Endodermal cell (in vitro differentiated cells): ENCODE measurements at regions not wholly inside any gene's neighbourhood (a gene's known extent, or its start where the extent isn't known, plus 50 kb on each side); places are given as distances from the start of the nearest gene placed in this dataset.

Experiments
- DNase-seq: peaks from one replicate; pipeline ENCODE4 v3.0.0-alpha.2; 2017
- H3K27ac ChIP-seq: 2 replicates; pipeline ENCODE4 v1.5.1; 2013; ENCODE audit warnings: mild to moderate bottlenecking, low read depth, low read length, moderate library complexity
- H3K27me3 ChIP-seq: 2 replicates; pipeline ENCODE4 v1.6.1; 2013; ENCODE audit warnings: mild to moderate bottlenecking, low read length, moderate library complexity; ENCODE audit not compliant: insufficient read depth, control insufficient read depth, poor library complexity, severe bottlenecking
- H3K36me3 ChIP-seq: 2 replicates; pipeline ENCODE4 v1.7.0; 2013; ENCODE audit warnings: mild to moderate bottlenecking, low read length, moderate library complexity; ENCODE audit not compliant: control insufficient read depth, insufficient read depth
- H3K4me1 ChIP-seq: one replicate; pipeline ENCODE4 v1.7.0; 2013; ENCODE audit warnings: low read length; ENCODE audit not compliant: control insufficient read depth, insufficient read depth
- H3K4me3 ChIP-seq: 2 replicates; pipeline ENCODE4 v1.5.1; 2013; ENCODE audit warnings: mild to moderate bottlenecking, low read length, moderate library complexity
- H3K9ac ChIP-seq: 2 replicates; pipeline ENCODE4 v1.6.1; 2013; ENCODE audit warnings: mild to moderate bottlenecking, low read length, moderate library complexity; ENCODE audit not compliant: poor library complexity, severe bottlenecking; ENCODE audit errors: extremely low read depth
- H3K9me3 ChIP-seq: 2 replicates; pipeline ENCODE4 v1.6.1; 2013; ENCODE audit warnings: mild to moderate bottlenecking, low read length, moderate library complexity; ENCODE audit not compliant: control insufficient read depth
- H3K27ac Mint-ChIP-seq: 2 replicates; pipeline ENCODE4 v1.8.0; 2020; ENCODE audit warnings: mixed read lengths
- H3K27me3 Mint-ChIP-seq: 2 replicates; pipeline ENCODE4 v1.8.0; 2021; ENCODE audit warnings: mild to moderate bottlenecking, mixed read lengths; ENCODE audit not compliant: insufficient read depth
- H3K36me3 Mint-ChIP-seq: 2 replicates; pipeline ENCODE4 v1.8.0; 2020; ENCODE audit warnings: low read depth, mixed read lengths
- H3K4me1 Mint-ChIP-seq: 2 replicates; pipeline ENCODE4 v1.8.0; 2020; ENCODE audit warnings: mixed read lengths
- H3K4me3 Mint-ChIP-seq: 2 replicates; pipeline ENCODE4 v1.8.0; 2020; ENCODE audit warnings: mild to moderate bottlenecking, moderate library complexity, mixed read lengths
- H3K9me3 Mint-ChIP-seq: 2 replicates; pipeline ENCODE4 v1.8.0; 2020; ENCODE audit warnings: mild to moderate bottlenecking, mixed read lengths
- WGBS, 2 experiments: methylation state at CpG; one replicate each; pipeline versions ENCODE4 v1.1.5 to v1.1.7; 2013; ENCODE audit warnings: missing lambda C conversion rate in 2 of 2, mixed read lengths in 1 of 2; ENCODE audit not compliant: insufficient coverage in 1 of 2, insufficient read length in 1 of 2; 5-methylcytosine and 5-hydroxymethylcytosine counted together
- TF ChIP-seq, protein P1 (sequence below): fragments of 200-600 bp; sonication (generic); conservative IDR thresholded peaks from 2 replicates; pipeline ENCODE4 v1.5.0; 2021; ENCODE audit warnings: antibody characterized with exemption, mild to moderate bottlenecking

GRCh38 chr10:85429126-85429525 is 937.5 kb downstream of the GRID1 start:
- TF ChIP-seq, protein P1, sequence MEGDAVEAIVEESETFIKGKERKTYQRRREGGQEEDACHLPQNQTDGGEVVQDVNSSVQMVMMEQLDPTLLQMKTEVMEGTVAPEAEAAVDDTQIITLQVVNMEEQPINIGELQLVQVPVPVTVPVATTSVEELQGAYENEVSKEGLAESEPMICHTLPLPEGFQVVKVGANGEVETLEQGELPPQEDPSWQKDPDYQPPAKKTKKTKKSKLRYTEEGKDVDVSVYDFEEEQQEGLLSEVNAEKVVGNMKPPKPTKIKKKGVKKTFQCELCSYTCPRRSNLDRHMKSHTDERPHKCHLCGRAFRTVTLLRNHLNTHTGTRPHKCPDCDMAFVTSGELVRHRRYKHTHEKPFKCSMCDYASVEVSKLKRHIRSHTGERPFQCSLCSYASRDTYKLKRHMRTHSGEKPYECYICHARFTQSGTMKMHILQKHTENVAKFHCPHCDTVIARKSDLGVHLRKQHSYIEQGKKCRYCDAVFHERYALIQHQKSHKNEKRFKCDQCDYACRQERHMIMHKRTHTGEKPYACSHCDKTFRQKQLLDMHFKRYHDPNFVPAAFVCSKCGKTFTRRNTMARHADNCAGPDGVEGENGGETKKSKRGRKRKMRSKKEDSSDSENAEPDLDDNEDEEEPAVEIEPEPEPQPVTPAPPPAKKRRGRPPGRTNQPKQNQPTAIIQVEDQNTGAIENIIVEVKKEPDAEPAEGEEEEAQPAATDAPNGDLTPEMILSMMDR = no peak
- Histone ChIP-seq H3K9me3 (no peaks in the 10 kb centered on the region), H3K36me3 (no peaks in the 10 kb centered on the region), H3K4me1 (no peaks in the 10 kb centered on the region), H3K27ac (no peak overlapping the region), H3K9ac (no peak overlapping the region), H3K4me3 (no peak overlapping the region), H3K27me3 (no peaks in the 10 kb centered on the region)
- H3K27me3 Mint-ChIP-seq = no peaks in the 10 kb centered on the region
- DNase-seq = no peak
- H3K4me1 Mint-ChIP-seq = no peaks in the 10 kb centered on the region
- H3K36me3 Mint-ChIP-seq = no peaks in the 10 kb centered on the region
- H3K4me3 Mint-ChIP-seq = no peak overlapping the region
- H3K9me3 Mint-ChIP-seq = no peaks in the 10 kb centered on the region
- H3K27ac Mint-ChIP-seq = no peak overlapping the region
- WGBS, 2 experiments = 79 to 100% methylated on average over 3 of the region's 3 CpGs

- Mint-ChIP-seq H3K27ac (no peak overlapping the region), H3K9me3 (no peaks in the 10 kb centered on the region), H3K36me3 (no peaks in the 10 kb centered on the region), H3K4me3 (no peak overlapping the region), H3K27me3 (no peaks in the 10 kb centered on the region), H3K4me1 (no peaks in the 10 kb centered on the region)
- DNase-seq = no peak
- no peaks in the 10 kb centered on the region for H3K27me3 ChIP-seq
- no peak overlapping the region for H3K4me3 ChIP-seq
- TF ChIP-seq, protein P1 = no peak
- WGBS, 2 experiments = 96% methylated on average over 2 of the region's 2 CpGs; no CpG with 5 or more reads in 1 of the 2 experiments
- H3K4me1 ChIP-seq = no peaks in the 10 kb centered on the region
- no peak overlapping the region for H3K27ac ChIP-seq
- H3K36me3 ChIP-seq = no peaks in the 10 kb centered on the region
- H3K9ac ChIP-seq = no peak overlapping the region
- H3K9me3 ChIP-seq = no peaks in the 10 kb centered on the region
Observed at GRCh38 chr10:85430991-85431390, 935.6 kb downstream of the GRID1 start.

DNA sequence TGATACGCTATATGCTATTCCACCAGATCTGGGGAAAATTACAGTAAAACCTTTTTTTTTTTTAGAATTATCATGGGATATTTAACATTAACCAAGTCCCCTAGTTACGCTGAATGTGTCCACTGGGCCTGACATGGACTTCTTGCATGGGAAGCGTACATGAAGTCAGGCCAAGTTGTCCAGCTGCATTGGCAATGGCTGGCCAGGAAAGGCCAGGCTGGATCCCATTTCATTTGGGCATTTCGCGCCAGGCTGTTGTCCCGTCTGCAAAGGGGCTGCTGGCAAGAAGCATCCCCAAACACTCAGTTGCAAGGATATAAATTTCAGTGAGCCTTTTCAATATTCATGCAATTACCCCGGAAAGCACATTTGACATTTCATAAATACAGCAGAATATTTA is 933.3 kb downstream of the GRID1 start:
- Mint-ChIP-seq H3K36me3 (no peaks in the 10 kb centered on the region), H3K4me1 (no peaks in the 10 kb centered on the region), H3K27me3 (no peaks in the 10 kb centered on the region), H3K27ac (no peak overlapping the region), H3K4me3 (no peak overlapping the region), H3K9me3 (no peaks in the 10 kb centered on the region)
- Histone ChIP-seq H3K27me3 (no peaks in the 10 kb centered on the region), H3K27ac (no peak overlapping the region), H3K4me3 (no peak overlapping the region), H3K9me3 (no peaks in the 10 kb centered on the region), H3K4me1 (no peaks in the 10 kb centered on the region), H3K9ac (no peak overlapping the region), H3K36me3 (no peaks in the 10 kb centered on the region)
- DNase-seq = no peak
- WGBS, 2 experiments = 92 to 97% methylated on average over 5 to 7 of the region's 7 CpGs
- TF ChIP-seq, protein P1 = no peak
